GM19438 (cell line): ENCODE measurements at regions not wholly inside any gene's neighbourhood (a gene's known extent, or its start where the extent isn't known, plus 50 kb on each side); places are given as distances from the start of the nearest gene placed in this dataset.

ENCODE experiments used
- ATAC-seq: cut with Tn5 transposase; IDR thresholded peaks from one replicate; pipeline ENCODE4 v1.9.1; 2021; ENCODE audit warnings: low read depth; ENCODE audit not compliant: unreplicated experiment

GRCh38 chr13:81671064-81671463 is 1330.1 kb upstream of the SPRY2 start:
- ATAC-seq, result no peak

- no peak for ATAC-seq
Measured at GRCh38 chr13:81670048-81670447, 1329.1 kb upstream of the SPRY2 start.

- no peak for ATAC-seq
Measured at GRCh38 chr13:81664872-81665271, 1323.9 kb upstream of the SPRY2 start.

GRCh38 chr13:81659984-81660383 is 1319.1 kb upstream of the SPRY2 start:
- ATAC-seq, result no peak

- no peak for ATAC-seq
Measured at GRCh38 chr13:81658598-81659370, 1317.9 kb upstream of the SPRY2 start.

GRCh38 chr13:81639984-81640582 is 1299.2 kb upstream of the SPRY2 start:
- no peak for ATAC-seq

GRCh38 chr13:81637457-81637856 is 1296.5 kb upstream of the SPRY2 start:
- ATAC-seq, result no peak

GRCh38 chr13:81636120-81636519 is 1295.2 kb upstream of the SPRY2 start:
- no peak for ATAC-seq

GRCh38 chr13:81615031-81615430 is 1274.1 kb upstream of the SPRY2 start:
- ATAC-seq, result no peak

- ATAC-seq, result no peak
Measured at GRCh38 chr13:81610644-81611043, 1269.7 kb upstream of the SPRY2 start.

- ATAC-seq, result no peak
Measured at GRCh38 chr13:81609335-81609734, 1268.4 kb upstream of the SPRY2 start.

- ATAC-seq, result no peak
Measured at GRCh38 chr13:81606074-81606473, 1265.1 kb upstream of the SPRY2 start.

GRCh38 chr13:81602241-81602640 is 1261.3 kb upstream of the SPRY2 start:
- ATAC-seq, result no peak

- ATAC-seq, result no peak
Measured at GRCh38 chr13:81597101-81597500, 1256.2 kb upstream of the SPRY2 start.

GRCh38 chr13:81596224-81596753 is 1255.4 kb upstream of the SPRY2 start:
- no peak for ATAC-seq

GRCh38 chr13:81591528-81592220 is 1250.7 kb upstream of the SPRY2 start:
- no peak for ATAC-seq

GRCh38 chr13:81582381-81582780 is 1241.5 kb upstream of the SPRY2 start:
- ATAC-seq, result no peak

GRCh38 chr13:81577601-81578195 is 1236.8 kb upstream of the SPRY2 start:
- no peak for ATAC-seq

GRCh38 chr13:81568824-81569223 is 1227.9 kb upstream of the SPRY2 start:
- ATAC-seq, result no peak

- no peak for ATAC-seq
Measured at GRCh38 chr13:81565849-81566248, 1224.9 kb upstream of the SPRY2 start.

- no peak for ATAC-seq
Measured at GRCh38 chr13:81563091-81563490, 1222.2 kb upstream of the SPRY2 start.
